Upper lobe of left lung (tissue), 6 donors: ENCODE measurements at regions not wholly inside any gene's neighbourhood (a gene's known extent, or its start where the extent isn't known, plus 50 kb on each side); places are given as distances from the start of the nearest gene placed in this dataset.
A peak's percentile ranks its signal among the peaks of the same experiment; 100 is the strongest.

ENCODE experiments used
- ATAC-seq, 2 donors: fragments of 200-7000 bp; cut with Tn5 transposase; one replicate each; pipeline ENCODE4 v1.9.1; 2022; ENCODE audit warnings: mild to moderate bottlenecking in 2 of 2, moderate library complexity in 2 of 2; ENCODE audit not compliant: low FRiP score in 2 of 2
- DNase-seq, 2 donors: peaks; one replicate each; pipeline ENCODE4 v3.0.0-alpha.2; 2019 to 2020
- H3K27ac ChIP-seq, 4 donors: fragments of 200-600 bp; sonication (generic); one replicate each; pipeline ENCODE4 v1.5.1; 2016 to 2019
- H3K27me3 ChIP-seq, 4 donors: fragments of 200-600 bp; sonication (generic); one replicate each; pipeline ENCODE4 v1.5.1; 2017 to 2019
- H3K36me3 ChIP-seq, 4 donors: fragments of 200-600 bp; sonication (generic); one replicate each; pipeline ENCODE4 v1.5.1; 2016 to 2019
- H3K4me1 ChIP-seq, 4 donors: fragments of 200-600 bp; sonication (generic); one replicate each; pipeline ENCODE4 v1.5.1; 2018 to 2019
- H3K4me3 ChIP-seq, 4 donors: fragments of 200-600 bp; sonication (generic); one replicate each; pipeline ENCODE4 v1.5.1; 2017 to 2019; ENCODE audit warnings: mild to moderate bottlenecking in 2 of 4, moderate library complexity in 1 of 4
- H3K9me3 ChIP-seq, 4 donors: fragments of 200-600 bp; sonication (generic); one replicate each; pipeline ENCODE4 v1.5.1; 2018 to 2019
- CTCF ChIP-seq, 6 experiments: fragments of 450-650 bp in 4 of 6; fragments of 200-600 bp in 2 of 6; sonication (generic) in 2 of 6; IDR thresholded peaks; one replicate each; pipeline ENCODE4 v1.5.1; 2016 to 2019; ENCODE audit warnings: antibody characterized with exemption in 6 of 6
- EP300 ChIP-seq, 4 donors: sonication (generic); formaldehyde crosslinking; IDR thresholded peaks; one replicate each; pipeline ENCODE4 v1.5.1; 2017; ENCODE audit warnings: antibody characterized with exemption in 4 of 4, control low read depth in 2 of 4
- POLR2A ChIP-seq, 4 donors: fragments of 450-650 bp; IDR thresholded peaks; one replicate each; pipeline ENCODE4 v1.5.1; 2016 to 2017; ENCODE audit warnings: antibody characterized with exemption in 4 of 4, mild to moderate bottlenecking in 2 of 4
- POLR2AphosphoS5 ChIP-seq, 2 donors: sonication (generic); formaldehyde crosslinking; IDR thresholded peaks; one replicate each; pipeline ENCODE4 v1.5.1; 2017; ENCODE audit warnings: antibody characterized with exemption in 2 of 2
- WGBS, 2 donors: methylation state at CpG; one replicate each; pipeline ENCODE4 v1.1.5; 2017 to 2018; 5-methylcytosine and 5-hydroxymethylcytosine counted together
- donor health status: DM: no; HTN: no; CAD: no; lungs with moderate emphysema.
- donor health status: DM: no; HTN: yes; CAD: no; lungs with severe emphysema.

DNA sequence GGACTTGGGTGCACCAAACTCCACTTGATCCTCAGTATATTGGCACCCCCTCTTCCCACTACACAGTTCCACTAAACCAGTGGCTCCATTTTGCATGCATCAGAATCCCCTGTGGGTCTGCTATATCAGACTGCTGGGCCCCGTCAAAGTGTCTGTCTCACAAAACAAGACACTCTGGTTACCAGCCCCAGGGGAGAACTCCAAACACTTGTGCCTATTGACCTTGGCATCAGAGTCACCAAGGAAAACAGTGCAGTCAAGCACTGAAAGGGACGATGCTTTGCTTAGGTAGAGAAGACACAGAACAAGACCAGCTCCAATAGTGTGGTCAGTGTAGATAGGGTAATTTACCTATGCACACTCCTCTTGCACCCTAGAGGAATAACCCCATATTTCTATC is 205.8 kb upstream of the RAI14 start:
- ATAC-seq (no peak), DNase-seq (no peak)
- Histone ChIP-seq H3K27me3 (no peaks in the 10 kb centered on the region), H3K9me3 (no peaks in the 10 kb centered on the region), H3K27ac (no peak overlapping the region), H3K4me1 (no peaks in the 10 kb centered on the region), H3K4me3 (no peak overlapping the region), H3K36me3 (no peaks in the 10 kb centered on the region)
- 68 to 80% methylated on average over 2 of the region's 2 CpGs for WGBS, 2 donors
- TF ChIP-seq POLR2AphosphoS5 (IDR thresholded peaks at IDR 0.05) = no peak
- TF ChIP-seq CTCF (IDR thresholded peaks at IDR 0.05) = no peak

DNA sequence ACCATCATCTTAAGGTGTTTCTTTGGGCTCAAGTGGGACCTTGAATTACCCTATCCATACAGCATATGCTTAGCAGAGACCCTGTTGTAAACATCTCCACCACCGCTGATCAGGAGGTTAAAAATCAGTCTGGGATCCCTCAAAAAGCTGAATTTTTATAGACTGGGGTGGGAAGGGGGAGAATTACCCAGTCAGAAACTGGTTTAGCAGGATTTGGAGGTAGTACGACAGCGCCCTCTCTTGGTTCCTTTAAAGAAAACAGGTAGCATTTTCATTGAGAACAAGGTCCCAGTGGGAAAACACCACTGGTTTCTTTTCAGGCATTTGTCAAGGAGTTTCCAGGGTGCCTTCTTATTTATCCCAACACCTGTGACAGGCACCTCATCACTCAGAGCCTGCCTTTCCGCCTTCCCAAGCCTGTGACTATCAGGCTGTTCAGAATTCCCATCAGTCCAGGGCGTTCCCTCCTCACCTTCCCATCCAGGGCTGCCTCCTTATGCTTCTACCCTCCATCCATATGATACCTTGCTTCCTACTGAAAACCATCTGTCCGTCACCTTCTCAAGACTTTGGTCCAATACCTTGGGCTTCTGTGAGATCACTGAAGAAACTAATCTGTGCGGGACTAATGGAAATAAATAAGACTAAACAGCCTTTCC is 203.8 kb upstream of the RAI14 start:
- TF ChIP-seq CTCF (IDR thresholded peaks at IDR 0.05) (peak in 3 of 6 experiments; percentile 27 to 44 (median 33)), POLR2A (IDR thresholded peaks at IDR 0.05) (no peak)
- no peaks in the 10 kb centered on the region for H3K4me1 ChIP-seq
- H3K27me3 ChIP-seq = no peaks in the 10 kb centered on the region
- H3K36me3 ChIP-seq = no peaks in the 10 kb centered on the region
- ATAC-seq (no peak), DNase-seq (no peak)
- no peaks in the 10 kb centered on the region for H3K9me3 ChIP-seq
- H3K4me3 ChIP-seq = no peak overlapping the region
- WGBS, 2 donors = 45 to 47% methylated on average over 7 of the region's 7 CpGs
- no peak overlapping the region for H3K27ac ChIP-seq

DNA sequence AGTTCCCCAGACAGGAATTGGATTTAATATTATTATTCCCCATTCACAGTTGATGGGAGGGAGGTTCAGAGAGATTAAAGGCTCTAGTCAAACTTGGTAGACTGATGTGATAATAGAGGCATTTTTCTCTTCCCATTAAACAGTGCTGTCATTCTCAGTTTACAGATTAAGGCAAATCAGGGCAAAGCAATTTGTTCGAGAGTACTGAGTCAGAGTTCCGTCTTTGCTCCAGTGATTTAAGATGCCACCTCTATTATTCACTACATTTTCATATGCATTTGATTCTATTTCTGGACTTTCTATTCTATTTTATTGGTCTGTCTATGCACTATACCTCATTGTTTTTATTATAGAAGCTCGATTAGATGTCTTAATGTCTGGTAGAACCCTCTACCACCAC is 201.0 kb upstream of the RAI14 start:
- no peak overlapping the region for H3K4me3 ChIP-seq
- ATAC-seq (no peak), DNase-seq (no peak)
- no peak overlapping the region for H3K27ac ChIP-seq
- no peaks in the 10 kb centered on the region for H3K27me3 ChIP-seq
- 82 to 83% methylated on average over 3 of the region's 3 CpGs for WGBS, 2 donors
- no peaks in the 10 kb centered on the region for H3K9me3 ChIP-seq
- TF ChIP-seq POLR2A (IDR thresholded peaks at IDR 0.05) = no peak
- no peak for TF ChIP-seq CTCF (IDR thresholded peaks at IDR 0.05)
- TF ChIP-seq POLR2AphosphoS5 (IDR thresholded peaks at IDR 0.05) = no peak
- no peak for TF ChIP-seq EP300 (IDR thresholded peaks at IDR 0.05)
- no peaks in the 10 kb centered on the region for H3K4me1 ChIP-seq
- H3K36me3 ChIP-seq = no peaks in the 10 kb centered on the region

- Histone ChIP-seq H3K36me3 (no peaks in the 10 kb centered on the region), H3K4me3 (no peak overlapping the region), H3K4me1 (no peaks in the 10 kb centered on the region), H3K27me3 (no peaks in the 10 kb centered on the region), H3K9me3 (no peaks in the 10 kb centered on the region), H3K27ac (no peak overlapping the region)
- ATAC-seq = no peak
- 26 to 44% methylated on average over 3 of the region's 3 CpGs for WGBS, 2 donors
- no peak for DNase-seq
- TF ChIP-seq CTCF (IDR thresholded peaks at IDR 0.05) (no peak), POLR2A (IDR thresholded peaks at IDR 0.05) (no peak), EP300 (IDR thresholded peaks at IDR 0.05) (no peak), POLR2AphosphoS5 (IDR thresholded peaks at IDR 0.05) (no peak)
Observed at GRCh38 chr5:34459908-34460307, 196.2 kb upstream of the RAI14 start.

DNA sequence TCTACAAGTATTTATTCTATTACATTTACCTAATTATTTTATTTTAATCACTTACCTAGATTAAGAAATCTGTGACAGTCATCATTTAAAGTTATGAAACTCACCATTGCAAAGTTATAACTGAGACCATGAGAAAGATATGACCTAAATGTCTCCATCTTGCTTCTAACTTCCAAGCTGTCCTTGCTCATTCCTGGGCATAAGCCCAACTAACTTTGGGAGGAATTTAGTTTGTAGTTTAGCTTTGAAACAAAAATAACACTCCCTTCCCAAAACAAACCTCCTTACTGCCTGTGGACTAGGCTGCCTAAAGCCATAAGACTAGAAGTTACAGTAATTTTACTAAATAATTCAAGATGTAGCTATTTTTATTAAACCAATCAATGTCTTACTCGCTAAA is 195.6 kb upstream of the RAI14 start:
- WGBS, 2 donors = 3 to 41% methylated on average over 1 of the region's 1 CpG
- TF ChIP-seq CTCF (IDR thresholded peaks at IDR 0.05) = no peak
- TF ChIP-seq EP300 (IDR thresholded peaks at IDR 0.05) = no peak
- TF ChIP-seq POLR2AphosphoS5 (IDR thresholded peaks at IDR 0.05) = no peak
- TF ChIP-seq POLR2A (IDR thresholded peaks at IDR 0.05) = no peak
- no peaks in the 10 kb centered on the region for H3K27me3 ChIP-seq
- no peak overlapping the region for H3K27ac ChIP-seq
- DNase-seq = no peak
- no peak overlapping the region for H3K4me3 ChIP-seq
- no peaks in the 10 kb centered on the region for H3K36me3 ChIP-seq
- H3K9me3 ChIP-seq = no peaks in the 10 kb centered on the region
- H3K4me1 ChIP-seq = no peaks in the 10 kb centered on the region
- ATAC-seq = no peak
